ENCODE measurements at regions not wholly inside any gene's neighbourhood (a gene's known extent, or its start where the extent isn't known, plus 50 kb on each side); places are given as distances from the start of the nearest gene placed in this dataset.

- TF ChIP-seq POLR2A (IDR thresholded peaks at IDR 0.05) (no peak), CTCF (IDR thresholded peaks at IDR 0.05) (no peak)
Observed at GRCh38 chr10:1933215-1933614, 195.9 kb upstream of the ADARB2 start.

Data from suprapubic skin (tissue), 3 donors.